Kasumi-1 (cell line): ENCODE measurements at regions not wholly inside any gene's neighbourhood (a gene's known extent, or its start where the extent isn't known, plus 50 kb on each side); places are given as distances from the start of the nearest gene placed in this dataset.

ENCODE experiments used
- DNase-seq, 2 experiments: peaks; one replicate each; lab custom pipeline; 2025; lab: John Stamatoyannopoulos, UW

GRCh38 chr2:64829525-64829924, 159.7 kb upstream of the SLC1A4 start:
- no peak for DNase-seq

GRCh38 chr2:64831134-64831976, 157.8 kb upstream of the SLC1A4 start:
- peak; percentile 68 to 74 for DNase-seq

GRCh38 chr2:64831977-64832328, 157.2 kb upstream of the SLC1A4 start:
- no peak for DNase-seq

- no peak for DNase-seq
Measured at GRCh38 chr2:64832936-64833335, 156.3 kb upstream of the SLC1A4 start.

- no peak for DNase-seq
Measured at GRCh38 chr2:64836566-64836965, 152.6 kb upstream of the SLC1A4 start.

GRCh38 chr2:64837116-64837731, 152.0 kb upstream of the SLC1A4 start:
- no peak for DNase-seq

- DNase-seq: peak; percentile 82 to 91
Measured at GRCh38 chr2:64837925-64838641, 151.1 kb upstream of the SLC1A4 start.

- DNase-seq: no peak
Measured at GRCh38 chr2:64838817-64839216, 150.4 kb upstream of the SLC1A4 start.

GRCh38 chr2:64839844-64840243, 149.4 kb upstream of the SLC1A4 start:
- peak; percentile 25 to 31 for DNase-seq

GRCh38 chr2:64840426-64840881, 148.7 kb upstream of the SLC1A4 start:
- no peak for DNase-seq

- DNase-seq: peak; percentile 63 to 71
Measured at GRCh38 chr2:64841461-64841860, 147.7 kb upstream of the SLC1A4 start.

- no peak for DNase-seq
Measured at GRCh38 chr2:64842030-64842429, 147.2 kb upstream of the SLC1A4 start.

- DNase-seq: no peak
Measured at GRCh38 chr2:64844087-64844486, 145.1 kb upstream of the SLC1A4 start.

- no peak for DNase-seq
Measured at GRCh38 chr2:64845273-64845905, 143.8 kb upstream of the SLC1A4 start.

- peak; percentile 19 to 33 for DNase-seq
Measured at GRCh38 chr2:64846177-64846576, 143.0 kb upstream of the SLC1A4 start.

GRCh38 chr2:64847930-64848329, 141.3 kb upstream of the SLC1A4 start:
- no peak for DNase-seq

GRCh38 chr2:64848363-64848762, 140.8 kb upstream of the SLC1A4 start:
- no peak for DNase-seq

GRCh38 chr2:64848945-64849344, 140.3 kb upstream of the SLC1A4 start:
- DNase-seq: no peak

GRCh38 chr2:64850642-64851041, 138.6 kb upstream of the SLC1A4 start:
- DNase-seq: no peak

GRCh38 chr2:64852771-64853241, 136.4 kb upstream of the SLC1A4 start:
- peak; percentile 93 to 98 for DNase-seq

GRCh38 chr2:64853306-64853705, 135.9 kb upstream of the SLC1A4 start:
- DNase-seq: no peak

- DNase-seq: peak in 1 of 2 experiments; percentile 16
Measured at GRCh38 chr2:64853894-64854293, 135.3 kb upstream of the SLC1A4 start.
